C1 segment of cervical spinal cord (tissue), 14 donors: ENCODE measurements at regions not wholly inside any gene's neighbourhood (a gene's known extent, or its start where the extent isn't known, plus 50 kb on each side); places are given as distances from the start of the nearest gene placed in this dataset.
"Not testable (repeated sequence)": the region's sequence is repeated elsewhere in the genome, so short reads cannot be mapped to it uniquely, and the experiment has no call there.

Source experiments
- DNase-seq, 14 donors: peaks; one replicate each; lab custom pipeline; 2025; lab: John Stamatoyannopoulos, UW

DNA sequence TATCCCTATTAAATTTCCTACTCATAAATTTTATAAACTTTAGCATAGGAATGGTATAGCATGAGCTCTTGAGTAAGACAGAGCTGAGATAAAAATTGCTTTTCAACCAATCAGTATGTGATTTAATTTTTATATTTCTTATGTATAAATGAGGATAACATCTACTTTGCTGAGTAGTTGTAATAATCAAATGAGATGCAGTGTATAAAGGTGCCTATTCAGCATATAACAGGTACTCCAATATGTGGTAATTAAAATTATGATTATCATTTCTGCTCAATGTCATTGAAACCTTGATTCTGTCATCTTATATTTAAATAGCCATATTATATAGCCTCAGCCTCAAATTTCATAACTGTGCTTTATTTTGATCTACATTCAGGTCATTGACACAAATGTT lies 700.4 kb upstream of the SLC8A1 start:
- DNase-seq: no peak

DNA sequence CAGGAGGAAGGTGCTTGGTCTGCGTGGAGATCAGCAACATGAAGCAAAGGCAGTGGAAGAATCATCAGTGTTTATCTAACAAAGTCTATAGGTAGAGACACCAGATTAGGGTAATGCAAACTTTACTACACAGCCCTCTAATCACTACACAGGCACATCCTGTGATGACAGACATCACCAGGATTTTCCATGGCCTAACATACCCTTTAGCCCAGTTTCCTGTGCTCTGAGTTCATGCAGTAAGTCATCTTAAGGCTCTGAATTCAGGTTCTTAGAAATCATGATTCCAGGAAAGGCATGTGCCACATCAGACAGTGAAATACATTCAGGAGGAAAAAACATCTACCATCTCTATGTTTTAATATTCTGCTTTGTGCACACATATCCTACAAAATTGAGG lies 708.5 kb upstream of the SLC8A1 start:
- DNase-seq: no peak

DNA sequence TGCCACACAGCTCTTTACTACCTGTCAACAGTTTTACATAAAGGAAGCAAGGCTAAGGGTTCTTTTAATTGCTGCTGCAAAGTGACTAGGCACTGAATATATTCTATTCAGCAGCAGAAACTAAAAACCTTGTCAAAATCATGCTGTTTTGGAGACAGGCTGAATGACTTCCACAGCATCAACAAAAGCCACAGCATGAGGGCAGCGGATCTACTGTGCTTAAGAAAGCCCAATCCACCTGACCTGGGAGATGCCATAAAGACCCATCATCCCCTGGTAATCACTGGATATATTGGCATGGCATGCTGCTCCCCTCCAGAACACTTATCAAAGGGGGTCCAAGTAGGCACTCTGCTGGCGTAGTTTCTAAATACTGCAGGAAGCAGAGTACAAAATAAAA lies 715.1 kb upstream of the SLC8A1 start:
- no peak for DNase-seq

DNA sequence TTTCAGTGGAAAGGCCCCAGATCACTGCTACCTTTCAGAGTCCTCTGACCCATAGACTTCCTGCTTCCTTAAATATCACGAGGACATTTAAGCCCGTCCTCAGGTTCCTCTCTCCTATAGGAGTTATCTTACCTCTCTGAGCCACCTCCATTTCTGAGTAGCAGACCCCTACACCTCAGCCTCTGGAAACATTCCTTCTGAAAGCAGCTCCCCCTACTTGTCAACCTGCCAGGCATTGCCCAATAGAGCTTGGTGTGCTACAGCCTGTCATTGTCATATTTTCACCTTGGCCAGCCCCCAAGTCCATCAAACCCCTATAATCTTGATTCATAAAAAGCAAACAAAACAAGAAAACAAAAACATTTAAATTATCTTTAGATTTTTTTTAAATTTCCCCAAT lies 717.9 kb upstream of the SLC8A1 start:
- DNase-seq: no peak

DNA sequence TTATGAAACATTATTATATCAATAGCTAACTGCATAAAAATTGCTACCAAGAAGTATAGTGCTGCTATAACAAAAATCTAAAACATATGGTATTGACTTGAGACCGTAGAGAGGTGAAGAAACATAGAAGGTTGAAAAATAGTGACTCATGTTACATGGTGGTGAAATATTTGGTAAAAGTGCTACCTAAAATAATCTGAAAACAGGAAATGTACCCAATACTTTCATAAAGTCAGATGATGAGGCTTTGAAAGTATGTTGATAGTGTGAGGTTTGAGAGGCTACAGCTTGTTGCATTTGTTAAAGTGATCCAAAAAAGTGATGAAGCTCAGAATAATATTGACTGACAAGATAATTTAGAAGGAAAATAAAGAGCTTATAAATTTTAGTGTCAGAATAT lies 718.7 kb upstream of the SLC8A1 start:
- no peak for DNase-seq

DNA sequence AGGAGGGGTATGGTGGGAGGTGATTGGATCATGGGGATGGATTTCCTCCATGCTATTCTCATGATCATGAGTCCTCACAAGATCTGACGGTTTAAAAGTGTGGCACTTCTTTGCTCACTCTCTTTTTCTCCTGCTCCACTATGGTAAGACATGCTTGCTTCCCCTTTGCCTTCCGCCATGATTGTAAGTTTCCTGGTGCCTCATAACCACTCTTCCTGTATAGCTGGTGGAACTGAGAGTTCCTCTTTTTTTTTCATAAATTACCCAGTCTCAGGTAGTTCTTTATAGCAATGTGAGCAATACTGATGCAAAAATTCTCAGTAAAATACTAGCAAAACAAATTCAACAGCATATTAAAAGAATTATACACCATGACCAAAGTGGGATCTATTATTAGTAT lies 728.5 kb upstream of the SLC8A1 start:
- no peak for DNase-seq

DNA sequence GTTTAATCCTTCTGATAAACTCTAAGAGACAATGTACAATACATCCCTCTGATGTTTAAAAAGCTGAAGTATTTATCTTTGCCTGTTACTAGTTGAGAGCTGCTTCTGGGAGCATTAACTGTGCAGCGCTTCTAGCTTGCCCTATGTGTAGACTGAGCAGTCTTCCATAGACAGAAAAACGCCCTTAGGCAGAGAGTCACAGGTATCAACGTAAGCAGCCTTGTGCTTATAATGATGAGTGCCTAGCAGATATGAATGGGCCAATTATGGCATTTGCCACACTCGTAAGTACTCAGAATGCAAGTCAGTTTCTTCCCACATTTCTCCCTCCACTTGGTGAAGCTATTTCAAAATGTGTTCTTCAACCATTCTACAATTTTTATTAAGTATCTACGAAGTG lies 731.1 kb upstream of the SLC8A1 start:
- no peak for DNase-seq

- DNase-seq: no peak
Observed at GRCh38 chr2:41187376-41188122, 735.7 kb upstream of the SLC8A1 start.

GRCh38 chr2:41194230-41194629 lies 742.3 kb upstream of the SLC8A1 start:
- DNase-seq: no peak

- no peak for DNase-seq
Observed at GRCh38 chr2:41197781-41198180, 745.9 kb upstream of the SLC8A1 start.

DNA sequence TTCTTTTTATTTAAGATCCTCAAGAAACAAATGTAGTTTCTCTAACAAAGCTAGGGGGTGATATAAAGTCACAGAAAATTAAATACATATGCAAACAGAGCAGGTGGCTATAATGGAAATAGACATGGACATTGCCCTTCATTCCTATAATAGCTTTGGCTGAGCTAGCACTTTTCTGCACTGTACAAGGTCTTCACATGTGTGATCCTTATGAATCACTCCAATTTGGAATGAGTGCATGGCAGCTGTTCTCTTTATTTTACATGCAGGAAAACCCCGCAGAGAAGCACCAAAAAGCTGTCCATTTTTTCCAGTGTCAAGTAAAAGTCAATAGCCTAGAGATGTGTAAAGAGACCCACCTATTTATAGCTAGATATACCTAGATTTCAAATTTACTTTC lies 747.4 kb upstream of the SLC8A1 start:
- DNase-seq: no peak

GRCh38 chr2:41204315-41204714 lies 752.4 kb upstream of the SLC8A1 start:
- no peak for DNase-seq

DNA sequence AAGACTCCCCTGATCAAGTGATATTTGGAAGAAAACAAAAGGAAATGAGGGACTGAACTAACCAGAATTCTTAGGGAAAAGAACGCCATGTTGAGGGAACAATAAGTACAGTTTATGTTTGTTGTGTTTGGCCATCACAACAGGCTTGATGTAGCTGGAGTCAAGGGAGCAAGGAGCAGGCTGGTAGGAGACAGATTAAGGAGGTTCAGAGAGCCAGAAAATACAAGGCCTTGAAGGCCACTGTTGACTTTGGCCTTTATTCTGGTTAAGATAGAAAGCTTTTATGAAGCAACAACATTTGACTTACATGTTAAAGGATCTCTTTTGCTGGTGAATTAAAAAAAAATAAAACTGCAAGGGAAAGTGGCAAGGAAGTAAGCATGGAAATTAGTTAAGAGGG lies 754.1 kb upstream of the SLC8A1 start:
- no peak for DNase-seq

GRCh38 chr2:41207578-41207977 lies 755.7 kb upstream of the SLC8A1 start:
- no peak for DNase-seq

DNA sequence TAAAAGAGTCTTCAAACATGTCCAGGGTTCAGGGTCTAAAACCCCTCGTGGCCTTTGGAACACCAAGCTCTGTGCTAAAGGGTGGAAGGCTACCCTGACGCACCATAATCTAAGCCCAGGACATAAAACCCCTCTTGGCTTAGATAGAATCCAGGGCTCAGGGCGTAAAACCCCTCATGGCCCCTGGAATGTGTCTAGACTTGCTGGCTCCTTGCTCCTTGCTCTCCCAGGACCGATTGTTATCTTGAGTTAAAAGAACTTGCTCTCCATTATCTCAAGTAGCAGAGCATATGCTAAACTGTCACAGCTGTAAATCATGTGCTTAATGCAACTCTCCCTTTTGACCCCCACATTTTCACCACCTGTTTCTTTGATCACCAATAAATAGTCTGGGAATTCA lies 758.1 kb upstream of the SLC8A1 start:
- not testable (repeated sequence) for DNase-seq

DNA sequence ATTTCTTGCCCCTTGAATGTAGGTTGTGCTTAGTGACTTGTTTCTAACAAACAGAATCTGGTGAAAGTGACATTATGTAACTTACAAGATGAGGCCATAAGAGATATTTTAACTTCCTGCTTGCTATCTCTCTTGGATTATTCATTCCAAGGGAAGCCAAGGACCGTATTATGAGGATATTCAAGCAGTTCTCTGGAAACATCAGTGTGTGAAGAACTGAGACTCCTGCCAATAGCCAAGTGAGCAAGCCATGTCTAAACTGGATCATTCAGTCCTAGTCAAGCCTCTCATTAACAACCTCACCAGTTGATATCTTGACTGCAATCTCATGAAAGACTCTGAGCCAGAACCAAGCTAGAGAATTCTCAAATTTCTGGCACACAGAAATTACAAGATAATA lies 765.1 kb upstream of the SLC8A1 start:
- DNase-seq: no peak

DNA sequence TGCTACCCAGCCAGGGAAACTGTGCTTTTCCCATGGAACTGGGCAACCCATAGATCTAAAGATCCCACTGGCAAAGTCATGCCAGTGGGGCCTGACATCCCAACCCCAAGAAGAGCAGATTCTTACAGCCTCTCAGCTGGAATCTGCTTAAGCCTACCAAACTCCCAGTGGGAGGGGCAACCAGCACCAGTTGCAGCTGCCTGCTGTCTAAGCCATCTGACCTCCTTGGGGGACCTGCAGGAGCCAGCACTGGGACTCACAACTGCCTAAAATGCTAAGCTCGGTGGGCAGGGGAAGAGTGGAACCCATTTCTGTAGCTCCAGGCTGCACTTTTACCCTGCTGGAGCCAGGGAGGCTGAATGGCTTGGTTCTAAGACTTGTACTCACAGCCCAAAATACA lies 770.7 kb upstream of the SLC8A1 start:
- DNase-seq: no peak

GRCh38 chr2:41234093-41234492 lies 782.2 kb upstream of the SLC8A1 start:
- DNase-seq: no peak

GRCh38 chr2:41241325-41242000 lies 789.6 kb upstream of the SLC8A1 start:
- no peak for DNase-seq

- no peak for DNase-seq
Observed at GRCh38 chr2:41242001-41242331, 790.1 kb upstream of the SLC8A1 start.

- no peak for DNase-seq
Observed at GRCh38 chr2:41267929-41268659, 779.7 kb upstream of the PKDCC start.

DNA sequence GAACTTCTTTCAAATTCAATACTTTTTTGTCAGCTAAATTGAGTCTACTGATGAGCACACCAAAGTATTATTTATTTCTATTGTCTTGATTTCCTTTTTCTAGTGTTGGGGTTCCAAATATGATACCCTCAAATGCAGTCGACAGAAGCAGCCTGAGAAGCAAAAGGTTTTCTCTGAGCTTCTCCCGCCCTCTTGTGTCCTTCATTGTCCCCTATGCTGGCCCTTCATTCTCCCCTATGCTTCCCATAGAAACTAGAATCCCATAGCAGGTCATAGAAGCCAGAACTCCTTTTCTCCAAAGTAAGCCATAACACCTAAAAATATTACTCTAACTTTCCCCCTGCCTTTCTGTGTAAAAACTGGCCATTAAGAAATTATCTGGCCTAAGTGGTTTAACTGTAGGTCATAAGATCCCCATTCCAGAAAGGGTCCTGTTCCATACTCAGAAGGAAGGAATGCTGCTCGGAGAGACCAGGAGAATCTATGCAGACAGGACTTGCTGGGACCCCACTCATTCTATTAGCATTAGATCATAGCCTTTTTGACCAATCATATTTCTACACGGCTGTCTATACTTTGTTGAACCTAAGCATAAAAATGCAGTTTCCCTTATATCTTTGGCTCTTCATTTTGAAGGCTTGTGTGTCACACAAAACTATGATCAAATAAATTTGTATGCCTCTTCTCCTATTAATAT lies 764.6 kb upstream of the PKDCC start:
- DNase-seq: no peak
